GM12878 (cell line): ENCODE measurements at regions not wholly inside any gene's neighbourhood (a gene's known extent, or its start where the extent isn't known, plus 50 kb on each side); places are given as distances from the start of the nearest gene placed in this dataset.

Experiments used
- ATAC-seq: fragments of 200-7000 bp; cut with Tn5 transposase; 3 replicates; pipeline ENCODE4 v1.9.1; 2020; ENCODE audit warnings: mild to moderate bottlenecking, moderate library complexity
- BruUV-seq: library from RNA; stranded (reverse); fragments of 400-500 nt; replicated peaks from 2 replicates; lab custom pipeline; 2021; lab: Mats Ljungman, UMichigan
- CTCF ChIA-PET: fragments of 300-600 bp; sonication (Branson Sonifier 250); formaldehyde crosslinking; extraction: SDS; loops from one replicate; lab custom pipeline; 2021; ENCODE audit warnings: inconsistent platforms; lab: Yijun Ruan, JAX
- POLR2A ChIA-PET: fragments of 350-600 bp; formaldehyde crosslinking; extraction: SDS; loops from one replicate; lab custom pipeline; 2021; ENCODE audit warnings: inconsistent platforms; lab: Charles Lee
- RAD21 ChIA-PET: fragments of 300-600 bp; sonication (Branson Sonifier 250); formaldehyde crosslinking; loops from one replicate; lab custom pipeline; 2023; ENCODE audit warnings: antibody characterized with exemption; ENCODE audit not compliant: unreplicated experiment; lab: Charles Lee
- SMC1A ChIA-PET: fragments of 300-600 bp; sonication (Branson Sonifier 250); formaldehyde crosslinking; loops from one replicate; lab custom pipeline; 2023; ENCODE audit not compliant: unreplicated experiment, uncharacterized antibody; lab: Charles Lee
- DNase-seq: peaks from one replicate; pipeline ENCODE4 v3.0.0-alpha.2; 2011; ENCODE audit warnings: low read depth, low spot score
- FAIRE-seq: peaks from 3 replicates; lab custom pipeline; 2011; peaks lifted over from hg19 to GRCh38; lab: Jason Lieb, UNC
- H2AFZ ChIP-seq: 2 replicates; pipeline ENCODE4 v1.6.0; 2011; ENCODE audit warnings: low read depth, low read length, control low read depth; ENCODE audit not compliant: control insufficient read depth
- H3K27ac ChIP-seq: 2 replicates; pipeline ENCODE4 v1.5.1; 2011; ENCODE audit warnings: control low read depth; ENCODE audit not compliant: control insufficient read depth, insufficient read depth
- H3K27me3 ChIP-seq, 2 experiments: replicated peaks in 1 of 2; 2 replicates each; pipeline versions ENCODE4 v1.6.0 to v1.6.1; 2011; ENCODE audit warnings: low read length in 1 of 2; ENCODE audit not compliant: control insufficient read depth in 2 of 2, insufficient read depth in 2 of 2
- H3K36me3 ChIP-seq, 2 experiments: 2 replicates each; pipeline ENCODE4 v1.5.1; 2011; ENCODE audit warnings: low read length in 1 of 2; ENCODE audit not compliant: control insufficient read depth in 2 of 2, insufficient read depth in 2 of 2
- H3K4me1 ChIP-seq: 2 replicates; pipeline ENCODE4 v1.6.1; 2011; ENCODE audit warnings: mild to moderate bottlenecking, low read length, moderate library complexity, mixed read lengths; ENCODE audit not compliant: control insufficient read depth, insufficient read depth
- H3K4me2 ChIP-seq: 2 replicates; pipeline ENCODE4 v1.6.0; 2011; ENCODE audit warnings: control low read depth; ENCODE audit not compliant: control insufficient read depth, insufficient read depth
- H3K4me3 ChIP-seq: fragments of 200-600 bp; sonication (generic); 2 replicates; pipeline ENCODE4 v1.5.1; 2016
- H3K79me2 ChIP-seq: 2 replicates; pipeline ENCODE4 v1.6.0; 2011; ENCODE audit warnings: low read length; ENCODE audit not compliant: control insufficient read depth, insufficient read depth
- H3K9ac ChIP-seq: 2 replicates; pipeline ENCODE4 v1.8.0; 2011; ENCODE audit warnings: low read length, control low read depth, mixed read lengths; ENCODE audit not compliant: control insufficient read depth, insufficient read depth
- H3K9me3 ChIP-seq: replicated peaks from 3 replicates; pipeline ENCODE4 v1.5.1; 2011; ENCODE audit warnings: mild to moderate bottlenecking, low read length; ENCODE audit not compliant: control insufficient read depth, insufficient read depth
- H4K20me1 ChIP-seq: 2 replicates; pipeline ENCODE4 v1.6.0; 2011; ENCODE audit not compliant: control insufficient read depth, insufficient read depth
- CBFB ChIP-seq: IDR thresholded peaks from 2 replicates; pipeline ENCODE4 v1.6.1; 2016; ENCODE audit warnings: antibody characterized with exemption, low read depth
- EED ChIP-seq: sonication (generic); IDR thresholded peaks from 2 replicates; pipeline ENCODE4 v1.6.1; 2016; ENCODE audit warnings: antibody characterized with exemption, low read depth
- ETV6 ChIP-seq, 2 experiments: fragments of 450-650 bp in 1 of 2; IDR thresholded peaks in 1 of 2; conservative IDR thresholded peaks in 1 of 2; 2 replicates each; pipeline ENCODE4 v1.6.1; 2014; ENCODE audit warnings: antibody characterized with exemption in 1 of 2, borderline replicate concordance in 1 of 2, low read depth in 1 of 2, mild to moderate bottlenecking in 1 of 2, moderate library complexity in 1 of 2
- NFYA ChIP-seq: IDR thresholded peaks from 2 replicates; pipeline ENCODE4 v1.6.1; 2011; ENCODE audit warnings: low read depth, mild to moderate bottlenecking, low read length, improper control_type of control experiment, borderline replicate concordance
- NFYB ChIP-seq: IDR thresholded peaks from 2 replicates; pipeline ENCODE4 v1.6.1; 2011; ENCODE audit warnings: low read depth, mild to moderate bottlenecking, low read length, improper control_type of control experiment, moderate library complexity; ENCODE audit not compliant: insufficient read depth
- PKNOX1 ChIP-seq: fragments of 450-650 bp; IDR thresholded peaks from 2 replicates; pipeline ENCODE4 v1.6.1; 2016; ENCODE audit warnings: mild to moderate bottlenecking
- SMARCA5 ChIP-seq: fragments of 450-650 bp; IDR thresholded peaks from 2 replicates; pipeline ENCODE4 v1.6.1; 2017; ENCODE audit warnings: mild to moderate bottlenecking
- ZBTB4 ChIP-seq: fragments of 450-650 bp; formaldehyde crosslinking; IDR thresholded peaks from 2 replicates; pipeline ENCODE4 v1.4.0; 2022; ENCODE audit warnings: mild to moderate bottlenecking, moderate library complexity
- ZSCAN29 ChIP-seq: fragments of 450-650 bp; IDR thresholded peaks from 2 replicates; pipeline ENCODE4 v1.6.1; 2017; ENCODE audit warnings: mild to moderate bottlenecking, moderate library complexity
- whole genome bisulfite sequencing: methylation state at CpG from one replicate; pipeline ENCODE4 v1.1.6; 2016; ENCODE audit warnings: low lambda C conversion rate; ENCODE audit not compliant: insufficient replicate concordance, insufficient coverage; ENCODE audit errors: missing lambda C conversion rate; 5-methylcytosine and 5-hydroxymethylcytosine counted together
- in situ Hi-C: fragments of 300-500 bp; cut with MboI; formaldehyde crosslinking; loops from 9 replicates; pipeline ENCODE4 v1.14.3; 2018; ENCODE audit warnings: mixed read lengths
- intact Hi-C: fragments of 100-400 bp; cut with micrococcal nuclease; formaldehyde crosslinking; loops from one replicate; pipeline ENCODE4 v1.14.2; 2022; ENCODE audit not compliant: unreplicated experiment
- TF ChIP-seq, protein P1 (sequence below): IDR thresholded peaks from 2 replicates; pipeline ENCODE4 v1.6.1; 2011; ENCODE audit warnings: low read depth, low read length, improper control_type of control experiment, borderline replicate concordance
- TF ChIP-seq, protein P2 (sequence below): IDR thresholded peaks from 2 replicates; pipeline ENCODE4 v1.6.1; 2011; ENCODE audit warnings: borderline replicate concordance, low read depth, mild to moderate bottlenecking, moderate library complexity, low read length; ENCODE audit not compliant: insufficient read depth, poor library complexity, severe bottlenecking

DNA sequence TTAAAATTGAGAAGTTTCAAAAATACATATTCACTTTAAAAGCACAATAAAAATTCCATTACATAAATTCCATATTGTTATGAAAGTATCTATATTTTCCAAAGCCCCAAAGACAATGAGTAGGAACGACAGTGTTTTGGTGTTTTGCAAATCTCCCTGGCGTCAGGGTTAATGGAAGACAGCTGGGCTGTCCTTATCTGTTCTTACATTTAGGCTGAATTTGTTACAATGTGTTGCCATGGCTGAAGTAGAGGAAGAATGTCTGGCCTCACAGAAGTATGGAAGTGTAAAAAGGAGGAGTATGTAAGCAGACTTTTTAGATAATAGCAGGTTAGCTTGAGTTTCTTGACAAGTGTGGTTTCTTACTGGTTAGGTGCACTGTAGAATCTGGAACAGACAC lies 124.4 kb upstream of the SPATA13 start:
- no peak for FAIRE-seq
- Histone ChIP-seq H4K20me1 (no peaks in the 10 kb centered on the region), H3K9me3 (no peaks in the 10 kb centered on the region), H3K27me3 (peaks cover 0 to 6% of the 10 kb centered on the region in 2 experiments; a peak in 2 of 4 replicates), H3K4me2 (no peak overlapping the region), H2AFZ (no peak overlapping the region), H3K4me1 (peaks cover 22% of the 10 kb centered on the region), H3K4me3 (no peak overlapping the region), H3K79me2 (no peaks in the 10 kb centered on the region), H3K36me3 (no peaks in the 10 kb centered on the region), H3K9ac (no peak overlapping the region), H3K27ac (no peak overlapping the region)
- no TSS peak for BruUV-seq
- intact Hi-C loops (no loop called here), in situ Hi-C loops (no loop called here)
- DNase-seq, result no peak
- TF ChIP-seq EED, result no peak
- TF ChIP-seq ZSCAN29, result no peak
- no peak for TF ChIP-seq CBFB
- no peak for TF ChIP-seq ETV6 (conservative IDR thresholded peaks at IDR 0.05 in 1 of 2, IDR thresholded peaks at IDR 0.05 in 1 of 2; ENCODE audit: borderline replicate concordance in 1 of 2, low read depth in 1 of 2)
- TF ChIP-seq NFYA, result no peak
- TF ChIP-seq, protein P1, sequence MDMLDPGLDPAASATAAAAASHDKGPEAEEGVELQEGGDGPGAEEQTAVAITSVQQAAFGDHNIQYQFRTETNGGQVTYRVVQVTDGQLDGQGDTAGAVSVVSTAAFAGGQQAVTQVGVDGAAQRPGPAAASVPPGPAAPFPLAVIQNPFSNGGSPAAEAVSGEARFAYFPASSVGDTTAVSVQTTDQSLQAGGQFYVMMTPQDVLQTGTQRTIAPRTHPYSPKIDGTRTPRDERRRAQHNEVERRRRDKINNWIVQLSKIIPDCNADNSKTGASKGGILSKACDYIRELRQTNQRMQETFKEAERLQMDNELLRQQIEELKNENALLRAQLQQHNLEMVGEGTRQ, result no peak
- TF ChIP-seq SMARCA5, result no peak
- no peak for TF ChIP-seq NFYB
- no peak for TF ChIP-seq PKNOX1
- TF ChIP-seq, protein P2, sequence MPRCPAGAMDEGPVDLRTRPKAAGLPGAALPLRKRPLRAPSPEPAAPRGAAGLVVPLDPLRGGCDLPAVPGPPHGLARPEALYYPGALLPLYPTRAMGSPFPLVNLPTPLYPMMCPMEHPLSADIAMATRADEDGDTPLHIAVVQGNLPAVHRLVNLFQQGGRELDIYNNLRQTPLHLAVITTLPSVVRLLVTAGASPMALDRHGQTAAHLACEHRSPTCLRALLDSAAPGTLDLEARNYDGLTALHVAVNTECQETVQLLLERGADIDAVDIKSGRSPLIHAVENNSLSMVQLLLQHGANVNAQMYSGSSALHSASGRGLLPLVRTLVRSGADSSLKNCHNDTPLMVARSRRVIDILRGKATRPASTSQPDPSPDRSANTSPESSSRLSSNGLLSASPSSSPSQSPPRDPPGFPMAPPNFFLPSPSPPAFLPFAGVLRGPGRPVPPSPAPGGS, result no peak
- no peak for TF ChIP-seq ZBTB4 (CRISPR knock-in tag)
- SMC1A ChIA-PET, result interaction anchor here (0.9 kb wide), 1 partner anchor 199 kb away, joined by 3 read pairs; no protein-coding TSS in a partner anchor
- RAD21 ChIA-PET, result no interaction called here
- ATAC-seq, result no peak
- POLR2A ChIA-PET, result interaction anchor here (0.6 kb wide), 1 partner anchor 288 kb away, joined by 3 read pairs; no protein-coding TSS in a partner anchor
- CTCF ChIA-PET, result interaction anchor here (1.0 to 2.1 kb wide), 3 partner anchors 15 to 193 kb away, joined by 3 to 7 read pairs (median 5); no protein-coding TSS in a partner anchor
- 42% methylated on average over 2 of the region's 2 CpGs for WGBS
